NOMO-1 treated with dmso at 0.1 percent for 144 hours (cell line): ENCODE measurements at regions not wholly inside any gene's neighbourhood (a gene's known extent, or its start where the extent isn't known, plus 50 kb on each side); places are given as distances from the start of the nearest gene placed in this dataset.
"Not testable (repeated sequence)": the region's sequence is repeated elsewhere in the genome, so short reads cannot be mapped to it uniquely, and the experiment has no call there.

Source experiments
- DNase-seq: peaks from one replicate; lab custom pipeline; 2025; ENCODE audit not compliant: unreplicated experiment; lab: John Stamatoyannopoulos, UW

GRCh38 chr5:94027145-94027544, 285.7 kb upstream of the POU5F2 start:
- no peak for DNase-seq

- DNase-seq: no peak
These were observed 284.5 kb upstream of the POU5F2 start for GRCh38 chr5:94025788-94026473.

GRCh38 chr5:94024620-94025019, 283.2 kb upstream of the POU5F2 start:
- no peak for DNase-seq

GRCh38 chr5:94024101-94024500, 282.7 kb upstream of the POU5F2 start:
- DNase-seq: no peak

GRCh38 chr5:94021246-94021645, 279.8 kb upstream of the POU5F2 start:
- DNase-seq: no peak

GRCh38 chr5:94017579-94017978, 276.2 kb upstream of the POU5F2 start:
- DNase-seq: no peak

- DNase-seq: no peak
These were observed 269.4 kb upstream of the POU5F2 start for GRCh38 chr5:94010814-94011213.

GRCh38 chr5:94009161-94009560, 267.8 kb upstream of the POU5F2 start:
- no peak for DNase-seq

GRCh38 chr5:93998951-93999455, 257.6 kb upstream of the POU5F2 start:
- DNase-seq: no peak

GRCh38 chr5:93997562-93997961, 256.2 kb upstream of the POU5F2 start:
- DNase-seq: no peak

GRCh38 chr5:93995126-93995621, 253.8 kb upstream of the POU5F2 start:
- DNase-seq: no peak

- no peak for DNase-seq
These were observed 251.8 kb upstream of the POU5F2 start for GRCh38 chr5:93993161-93993560.

- DNase-seq: no peak
These were observed 249.2 kb upstream of the POU5F2 start for GRCh38 chr5:93990504-93991070.

- not testable (repeated sequence) for DNase-seq
These were observed 244.7 kb upstream of the POU5F2 start for GRCh38 chr5:93985940-93986570.

- no peak for DNase-seq
These were observed 236.8 kb upstream of the POU5F2 start for GRCh38 chr5:93978222-93978621.

GRCh38 chr5:93967923-93968322, 226.5 kb upstream of the POU5F2 start:
- DNase-seq: no peak

- no peak for DNase-seq
These were observed 223.0 kb upstream of the POU5F2 start for GRCh38 chr5:93964421-93964820.

- no peak for DNase-seq
These were observed 218.6 kb upstream of the POU5F2 start for GRCh38 chr5:93960042-93960441.

- DNase-seq: no peak
These were observed 214.6 kb upstream of the POU5F2 start for GRCh38 chr5:93956006-93956405.

GRCh38 chr5:93954421-93955069, 213.1 kb upstream of the POU5F2 start:
- no peak for DNase-seq

- no peak for DNase-seq
These were observed 212.0 kb upstream of the POU5F2 start for GRCh38 chr5:93953442-93953841.

- DNase-seq: no peak
These were observed 200.5 kb upstream of the POU5F2 start for GRCh38 chr5:93941897-93942296.
